NAMALWA (cell line): ENCODE measurements at regions not wholly inside any gene's neighbourhood (a gene's known extent, or its start where the extent isn't known, plus 50 kb on each side); places are given as distances from the start of the nearest gene placed in this dataset.
"Not testable (repeated sequence)": the region's sequence is repeated elsewhere in the genome, so short reads cannot be mapped to it uniquely, and the experiment has no call there.

ENCODE experiments used
- DNase-seq: peaks from one replicate; pipeline ENCODE4 v3.0.0-alpha.2; 2015; ENCODE audit warnings: low spot score

DNA sequence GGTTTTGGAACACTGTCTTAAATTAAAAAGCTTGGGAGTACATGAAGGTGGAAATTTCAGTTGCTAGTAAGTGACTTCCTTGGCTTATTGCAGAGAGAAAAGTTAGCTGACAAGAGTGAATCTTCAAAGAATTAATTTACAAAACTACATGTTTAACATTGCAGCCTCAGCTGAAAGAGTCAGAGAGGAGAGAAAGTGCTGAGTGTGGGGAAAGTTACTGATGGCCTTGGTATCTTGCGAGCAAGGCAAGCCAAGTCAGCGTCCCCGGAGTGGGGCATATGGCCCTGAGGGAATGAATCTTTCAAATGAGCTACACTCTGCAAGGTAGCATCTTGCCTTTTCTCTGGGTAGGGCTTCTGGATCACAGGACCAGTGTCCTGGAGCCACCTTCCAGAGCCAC lies 131.3 kb downstream of the LPIN1 start:
- DNase-seq: no peak

DNA sequence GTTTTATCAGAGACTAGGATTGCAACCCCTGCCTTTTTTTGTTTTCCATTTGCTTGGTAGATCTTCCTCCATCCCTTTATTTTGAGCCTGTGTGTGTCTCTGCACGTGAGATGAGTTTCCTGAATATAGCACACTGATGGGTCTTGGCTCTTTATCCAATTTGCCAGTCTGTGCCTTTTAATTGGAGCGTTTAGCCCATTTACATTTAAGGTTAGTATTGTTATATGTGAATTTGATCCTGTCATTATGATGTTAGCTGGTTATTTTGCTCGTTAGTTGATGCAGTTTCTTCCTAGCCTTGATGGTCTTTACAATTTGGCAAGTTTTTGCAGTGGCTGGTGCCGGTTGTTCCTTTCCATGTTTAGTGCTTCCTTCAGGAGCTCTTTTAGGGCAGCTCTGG lies 138.8 kb downstream of the LPIN1 start:
- not testable (repeated sequence) for DNase-seq

DNA sequence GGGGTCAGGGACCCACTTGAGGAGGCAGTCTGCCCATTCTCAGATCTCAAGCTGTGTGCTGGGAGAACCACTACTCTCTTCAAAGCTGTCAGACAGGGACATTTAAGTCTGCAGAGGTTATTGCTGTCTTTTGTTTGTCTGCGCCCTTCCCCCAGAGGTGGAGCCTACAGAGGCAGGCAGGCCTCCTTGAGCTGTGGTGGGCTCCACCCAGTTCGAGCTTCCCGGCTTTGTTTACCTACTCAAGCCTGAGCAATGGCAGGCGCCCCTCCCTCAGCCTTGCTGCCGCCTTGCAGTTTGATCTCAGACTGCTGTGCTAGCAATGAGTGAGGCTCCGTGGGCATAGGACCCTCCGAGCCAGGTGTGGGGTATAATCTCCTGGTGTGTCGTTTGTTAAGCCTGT lies 140.5 kb downstream of the LPIN1 start:
- not testable (repeated sequence) for DNase-seq

DNA sequence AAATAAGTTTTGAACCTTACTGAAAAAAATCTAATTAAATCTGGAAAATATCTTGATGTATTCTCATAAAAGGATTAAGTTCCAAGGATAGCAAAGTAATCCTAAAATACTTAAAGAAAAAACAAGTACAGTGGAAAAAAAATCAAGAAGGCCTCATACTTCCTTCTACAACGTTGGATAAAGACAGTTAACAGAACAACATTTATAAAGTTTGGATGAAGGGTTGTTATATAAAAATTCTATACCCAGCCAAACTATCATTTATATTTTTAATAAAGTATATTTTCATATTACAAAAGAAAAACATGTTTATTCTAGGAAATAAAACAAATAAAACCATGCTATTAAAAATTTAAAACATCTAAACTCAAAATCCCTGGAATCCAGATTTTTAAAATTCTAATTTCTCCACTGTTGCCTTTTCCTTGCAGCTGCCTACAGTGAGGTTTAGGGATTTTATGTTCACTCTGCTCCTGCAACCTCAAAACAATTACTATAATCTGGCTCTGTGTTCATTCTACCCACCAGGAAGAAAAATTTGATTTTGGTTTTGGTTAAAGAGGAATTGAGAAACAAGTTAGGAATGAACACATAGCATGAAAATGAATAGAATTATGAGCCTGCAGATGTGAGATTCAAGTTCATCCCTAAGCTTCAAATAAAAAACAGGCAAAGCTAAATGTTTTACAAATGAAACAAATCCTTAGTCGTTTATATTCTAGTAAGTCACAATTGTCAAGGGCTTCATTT lies 142.8 kb downstream of the LPIN1 start:
- DNase-seq: no peak

DNA sequence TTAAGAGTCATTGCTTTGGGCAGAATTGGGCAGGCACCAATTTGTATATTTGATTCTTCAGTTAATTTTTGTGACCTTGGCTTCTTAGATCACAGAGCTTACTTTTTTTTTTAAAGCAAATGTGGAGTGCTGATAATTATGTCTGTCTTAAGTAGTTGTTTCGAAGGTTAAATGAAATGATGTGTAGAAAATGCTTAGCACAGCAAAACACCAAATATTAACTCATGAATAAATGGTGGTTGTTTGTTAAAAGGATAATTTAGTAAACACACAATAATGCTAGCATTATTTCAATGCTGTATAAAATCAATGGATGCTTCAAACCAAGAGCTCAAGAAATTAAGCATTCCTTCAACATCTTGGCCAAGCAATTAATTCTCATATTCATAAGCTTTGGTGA lies 143.4 kb downstream of the LPIN1 start:
- DNase-seq: no peak

DNA sequence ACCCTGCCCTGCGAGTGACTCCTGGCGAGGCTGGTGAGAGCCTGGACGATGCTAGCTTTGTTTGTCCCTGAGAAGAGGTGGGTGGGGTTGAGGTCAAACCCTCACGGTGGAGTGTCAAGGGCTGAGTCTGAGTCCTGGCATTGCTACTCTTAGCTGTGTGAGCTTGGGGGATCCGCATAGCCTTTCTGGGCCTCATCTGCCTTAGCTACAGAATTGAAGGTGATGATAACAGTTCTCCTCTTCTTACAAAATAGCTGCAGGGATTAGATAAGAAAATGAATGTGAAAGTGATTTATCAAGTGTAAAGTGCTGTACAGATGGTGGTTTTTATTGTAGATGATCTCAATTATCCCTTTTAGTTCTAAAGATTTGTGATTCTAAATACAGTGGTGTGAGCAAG lies 144.6 kb downstream of the LPIN1 start:
- no peak for DNase-seq

DNA sequence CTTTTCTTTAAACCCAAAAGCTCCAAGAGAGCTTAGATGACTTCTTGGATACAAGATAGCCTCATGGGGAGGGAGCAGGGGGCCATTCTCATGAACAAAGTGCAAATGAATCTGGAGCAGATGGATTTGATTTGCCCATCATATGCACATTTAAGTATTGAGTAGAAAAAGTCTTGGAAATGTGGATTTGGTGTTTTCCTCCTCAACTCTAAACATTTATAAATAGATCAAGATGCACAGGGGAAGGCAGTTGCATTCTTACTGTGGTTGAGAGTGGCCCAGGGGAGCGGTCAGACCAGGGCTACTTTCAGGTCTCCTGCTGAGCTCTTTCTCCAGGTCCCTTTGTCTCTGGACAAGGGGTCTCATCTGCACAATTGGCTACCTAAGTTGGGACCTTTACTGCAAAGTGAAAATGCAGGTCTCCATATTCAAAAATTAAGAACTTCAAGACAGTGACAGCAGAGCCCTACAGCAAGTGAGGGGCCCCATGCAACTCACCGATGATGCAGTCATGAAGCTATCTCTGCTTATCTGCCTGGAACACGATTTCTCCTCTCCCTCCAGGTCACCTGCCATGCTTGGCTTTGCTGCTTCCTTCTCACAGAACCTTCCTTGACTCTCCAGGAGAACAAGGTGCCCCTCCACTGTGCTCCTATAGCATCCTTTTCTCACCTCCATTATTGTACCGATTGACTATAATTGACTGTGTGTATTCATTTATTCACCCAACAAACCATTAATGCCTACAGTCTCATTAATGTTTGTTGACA lies 145.4 kb downstream of the LPIN1 start:
- no peak for DNase-seq

DNA sequence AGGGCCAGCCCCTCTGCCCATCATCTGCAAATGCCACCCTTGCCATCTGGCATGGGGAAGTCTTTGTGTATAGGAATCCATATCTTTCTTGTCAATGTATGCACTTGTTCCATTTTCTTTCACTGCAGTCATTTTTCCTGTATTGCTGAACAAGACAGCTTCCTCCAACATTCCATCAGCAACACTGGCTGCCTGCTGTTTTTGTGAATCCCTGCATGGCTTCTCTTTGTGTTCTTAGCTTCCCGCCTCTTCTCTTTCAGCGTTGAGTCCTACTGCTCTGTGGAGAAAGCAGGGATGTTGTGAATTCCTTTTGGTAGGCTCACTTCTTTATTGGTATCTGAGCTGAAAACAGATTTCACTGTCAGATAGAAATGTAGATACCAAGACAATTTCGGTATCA lies 150.0 kb downstream of the LPIN1 start:
- no peak for DNase-seq

DNA sequence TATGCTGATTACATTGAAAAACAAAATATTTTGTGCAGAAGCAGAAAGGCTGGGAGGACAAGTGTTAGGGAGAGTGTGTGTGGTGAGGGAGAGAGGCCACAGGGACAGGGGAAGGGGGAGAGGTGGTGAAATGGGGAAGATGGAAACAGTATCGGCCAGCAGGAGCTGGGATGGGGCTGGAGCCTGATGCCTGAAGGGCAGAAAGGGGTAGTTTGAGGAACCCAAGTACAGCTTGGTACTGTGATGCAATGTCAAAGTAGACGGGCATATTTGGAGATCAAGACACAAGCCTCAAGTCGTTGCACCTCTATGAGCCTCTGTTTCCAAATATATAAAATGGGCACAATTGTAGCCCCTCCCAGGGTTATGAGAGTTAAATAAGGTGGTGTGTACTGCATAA lies 152.1 kb downstream of the LPIN1 start:
- no peak for DNase-seq

DNA sequence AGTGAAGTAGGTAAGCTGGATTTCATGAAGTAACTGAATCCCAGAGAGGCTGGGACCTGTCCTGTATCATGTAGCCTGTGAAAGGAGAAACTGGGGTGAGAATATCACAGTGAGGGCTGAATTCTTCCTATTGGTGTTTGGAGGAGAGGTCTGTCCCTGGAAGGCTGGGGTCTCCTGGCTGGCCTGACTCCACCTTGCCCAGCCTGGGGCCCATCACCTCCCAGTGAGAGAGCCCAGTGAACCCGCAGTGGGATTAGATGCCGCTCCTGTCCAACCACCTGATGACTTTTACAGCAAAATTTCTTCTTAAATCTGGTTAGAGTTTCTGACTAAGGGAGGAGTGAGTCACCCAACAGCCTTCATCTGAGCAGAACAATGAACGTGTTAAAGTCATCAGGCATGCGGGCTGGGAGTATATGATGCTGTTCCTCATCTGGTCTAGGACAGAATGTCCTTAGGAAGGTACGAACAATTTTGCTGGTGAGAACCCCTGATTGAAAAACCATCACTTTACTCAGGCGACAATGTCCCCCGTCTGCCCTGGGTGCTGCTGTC lies 152.9 kb downstream of the LPIN1 start:
- DNase-seq: no peak

DNA sequence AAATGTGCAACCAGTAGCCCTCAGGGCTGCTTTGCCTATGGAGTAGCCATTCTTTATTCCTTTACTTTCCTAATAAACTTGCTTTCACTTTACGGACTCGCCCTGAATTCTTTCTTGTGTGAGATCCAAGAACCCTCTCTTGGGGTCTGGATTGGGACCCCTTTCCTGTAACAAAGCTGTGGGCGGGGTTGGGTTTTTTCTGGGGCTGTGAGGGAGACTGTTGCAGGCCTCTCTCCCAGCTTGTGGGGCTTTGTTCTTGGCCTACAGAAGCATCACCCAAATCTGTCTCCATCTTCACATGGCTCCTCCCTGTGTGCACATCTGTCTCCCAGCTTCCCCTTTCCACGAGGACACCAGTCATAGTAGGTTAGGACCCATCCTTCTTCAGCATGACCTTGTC lies 154.5 kb downstream of the LPIN1 start:
- DNase-seq: not testable (repeated sequence)

DNA sequence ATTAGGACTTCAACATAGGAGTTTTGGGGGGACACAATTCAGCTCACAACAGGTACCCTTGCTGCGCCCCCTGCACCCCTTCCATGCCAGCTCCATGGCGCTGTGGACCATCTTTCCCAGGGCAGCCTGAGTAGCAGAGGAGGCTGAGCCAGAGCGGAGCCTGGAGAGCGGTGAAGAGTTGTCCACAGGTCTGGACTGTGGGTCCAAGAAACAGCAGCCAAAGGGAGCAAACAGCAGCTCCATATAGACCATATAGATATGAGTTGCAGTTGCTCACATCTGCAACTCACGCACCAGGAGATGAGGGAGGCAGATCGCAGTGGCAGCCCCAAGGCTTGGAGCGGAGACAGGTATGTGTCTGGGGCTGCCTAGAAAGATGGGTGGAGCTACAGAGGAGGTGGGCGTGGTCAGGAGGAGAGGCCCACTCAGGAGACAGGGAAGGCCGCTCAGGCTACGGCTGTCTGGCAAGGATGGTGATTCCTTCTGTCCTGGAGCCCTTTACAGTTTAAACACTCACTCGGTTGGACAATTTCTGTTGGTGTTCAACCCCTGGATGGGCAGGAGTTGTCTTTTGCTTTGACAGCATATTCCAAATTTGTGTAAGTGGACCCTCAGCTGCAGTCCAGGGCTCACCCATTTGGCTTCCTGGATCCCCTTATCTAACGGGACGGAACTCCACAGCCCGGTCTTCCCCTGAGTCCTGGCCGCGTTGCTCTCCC lies 155.1 kb downstream of the LPIN1 start:
- DNase-seq: no peak

DNA sequence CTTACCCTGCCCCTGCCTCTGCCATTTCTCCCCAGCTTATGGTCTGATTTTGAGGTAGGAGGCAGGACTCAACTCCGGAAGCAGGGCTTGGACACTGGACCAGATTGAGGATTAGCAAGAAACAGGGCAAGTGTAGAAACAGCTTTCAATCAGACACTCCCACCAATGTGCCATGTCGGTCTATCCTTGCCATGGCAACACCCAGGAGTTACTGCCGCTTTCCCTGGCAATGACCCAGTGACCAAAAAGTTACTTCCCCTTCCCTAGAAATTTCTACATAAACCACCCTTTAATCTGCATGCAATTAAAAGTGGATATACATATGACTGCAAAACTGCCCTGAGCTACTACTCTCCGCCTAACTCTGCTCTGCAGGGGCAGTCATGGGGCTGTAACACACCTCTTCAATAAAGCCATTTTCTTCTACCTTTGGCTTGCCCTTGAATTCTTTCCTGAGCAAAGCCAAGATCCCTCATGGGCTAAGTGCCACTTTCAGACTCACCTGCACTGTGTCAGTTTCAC lies 156.7 kb downstream of the LPIN1 start:
- no peak for DNase-seq

DNA sequence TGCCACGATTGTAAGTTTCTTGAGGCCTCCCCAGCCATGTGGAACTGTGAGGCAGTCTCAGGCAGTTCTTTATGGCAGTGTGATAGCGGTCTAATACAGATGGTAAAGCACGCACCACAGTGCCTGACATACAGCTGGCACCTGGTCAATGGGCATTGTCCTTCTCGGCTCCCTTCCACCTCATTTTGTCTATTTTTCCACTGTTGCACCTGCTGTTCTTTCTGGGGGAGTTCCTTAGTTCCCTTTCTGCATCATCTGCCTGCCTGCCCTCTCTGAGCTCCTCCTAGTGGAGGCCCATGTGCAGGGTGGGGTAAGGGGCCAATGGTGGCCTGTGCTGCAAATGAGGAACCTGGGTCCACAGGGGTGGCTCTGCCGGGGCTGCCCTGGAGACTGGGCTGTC lies 157.6 kb downstream of the LPIN1 start:
- peak; percentile 67 for DNase-seq

DNA sequence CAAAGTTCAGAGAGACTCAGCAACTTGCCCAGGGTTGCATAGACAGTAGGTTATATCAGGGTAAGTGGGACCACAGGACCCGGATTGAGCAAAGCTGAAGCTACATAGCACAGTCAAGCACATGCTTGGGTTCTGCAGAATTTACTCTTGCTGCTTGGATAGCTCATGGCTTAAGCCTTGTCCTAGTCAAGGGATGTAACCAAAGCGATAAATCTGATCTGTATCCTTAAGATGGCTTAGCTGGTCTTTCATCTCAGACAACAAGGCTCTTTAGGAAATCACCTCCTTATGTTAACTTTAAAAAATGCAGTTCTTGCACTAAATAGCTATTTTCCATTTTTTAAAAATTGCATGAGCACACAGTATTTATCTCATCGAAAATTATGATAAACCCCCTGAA lies 158.5 kb downstream of the LPIN1 start:
- no peak for DNase-seq

DNA sequence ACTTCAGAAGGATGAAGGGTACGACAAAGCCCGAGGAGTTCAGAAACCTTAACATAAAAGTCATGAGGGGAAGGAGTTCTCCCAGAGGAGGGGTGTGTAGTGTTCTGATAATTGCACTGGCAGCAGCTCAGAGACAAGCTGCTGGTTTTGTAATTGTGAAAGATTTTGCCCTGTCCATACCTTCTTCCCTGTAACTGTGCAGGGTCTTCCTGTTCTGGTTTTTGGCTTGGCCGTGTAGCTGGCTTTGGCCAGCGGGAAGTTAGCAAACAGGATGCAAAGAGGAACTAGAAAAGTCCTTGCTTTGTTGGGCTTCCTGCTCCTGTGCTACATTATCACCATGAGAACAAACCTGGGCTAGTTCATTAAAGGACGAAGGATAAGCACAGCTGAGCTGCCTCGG lies 160.8 kb downstream of the LPIN1 start:
- no peak for DNase-seq

DNA sequence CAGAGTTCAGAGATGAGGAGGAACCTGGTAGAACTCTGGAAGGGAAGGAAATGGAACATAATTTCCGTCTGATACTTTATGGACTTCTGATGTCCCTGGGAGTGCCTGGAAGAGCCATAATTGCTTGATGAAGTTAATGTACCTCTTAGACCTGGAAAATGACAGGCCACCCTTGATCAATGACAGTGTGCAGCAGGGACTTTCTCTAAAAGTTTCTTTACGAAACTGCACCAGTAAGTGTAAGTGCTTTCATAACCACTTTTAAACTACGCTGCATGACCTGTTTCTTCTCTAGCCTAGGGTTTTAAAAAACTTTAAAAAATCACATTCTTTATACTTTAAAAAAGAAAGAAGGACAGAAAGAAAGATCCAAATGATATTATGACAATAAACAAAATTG lies 164.5 kb downstream of the LPIN1 start:
- DNase-seq: no peak

DNA sequence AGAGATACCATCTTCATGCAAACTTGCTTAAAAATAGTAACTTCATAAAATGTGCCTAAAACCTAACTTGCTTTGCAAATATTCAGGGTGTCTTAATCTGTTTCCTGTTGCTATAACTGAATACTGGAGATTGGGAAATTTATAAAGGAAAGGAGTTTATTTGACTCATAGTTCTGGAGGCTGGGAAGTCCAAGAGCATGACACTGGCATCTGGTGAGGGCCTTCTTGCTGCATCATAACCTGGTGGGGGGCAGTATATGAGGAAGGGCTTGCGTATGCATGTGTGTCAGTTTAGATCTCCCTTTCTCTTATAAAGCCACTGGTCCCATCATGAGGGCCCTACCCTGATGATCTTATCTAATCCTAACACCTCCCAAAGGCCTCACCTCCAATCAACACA lies 166.5 kb downstream of the LPIN1 start:
- no peak for DNase-seq

DNA sequence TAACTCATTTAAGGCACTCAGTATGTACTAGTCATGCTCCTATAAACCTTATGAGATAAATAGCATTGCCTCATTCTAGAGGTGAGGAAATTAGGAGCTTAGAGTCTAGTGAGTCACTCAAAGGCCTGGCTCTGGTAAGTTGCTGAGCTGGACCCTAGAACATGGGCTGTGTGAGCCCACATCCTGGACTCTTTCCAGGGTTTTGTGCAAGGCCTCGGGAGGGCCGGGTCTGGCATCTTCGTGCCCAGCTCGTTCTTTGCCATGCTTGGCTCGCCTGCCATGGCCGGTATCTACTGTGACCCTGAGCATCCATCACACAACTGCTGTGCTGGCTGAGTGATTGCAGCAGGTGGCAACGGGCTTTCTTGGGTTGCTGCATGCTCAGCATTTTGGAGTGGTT lies 168.0 kb downstream of the LPIN1 start:
- DNase-seq: no peak

DNA sequence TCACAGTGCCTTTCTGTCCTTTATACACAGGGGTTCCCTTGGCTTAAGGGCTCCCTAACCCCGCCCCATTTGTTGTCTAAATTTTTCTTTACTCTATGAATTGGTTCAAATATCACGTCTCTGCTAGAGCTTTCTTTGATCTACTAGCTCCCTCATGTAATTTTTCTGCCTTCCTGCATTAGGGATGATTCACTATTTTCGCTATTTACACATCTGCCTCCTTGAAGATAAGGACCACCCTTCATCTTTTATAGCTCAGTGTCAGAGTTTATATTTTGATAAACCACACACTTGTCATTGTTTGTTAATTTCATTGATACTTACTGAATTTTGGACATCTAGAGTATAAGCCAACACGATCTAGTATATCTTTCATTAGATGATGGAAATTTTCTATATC lies 169.2 kb downstream of the LPIN1 start:
- DNase-seq: no peak

DNA sequence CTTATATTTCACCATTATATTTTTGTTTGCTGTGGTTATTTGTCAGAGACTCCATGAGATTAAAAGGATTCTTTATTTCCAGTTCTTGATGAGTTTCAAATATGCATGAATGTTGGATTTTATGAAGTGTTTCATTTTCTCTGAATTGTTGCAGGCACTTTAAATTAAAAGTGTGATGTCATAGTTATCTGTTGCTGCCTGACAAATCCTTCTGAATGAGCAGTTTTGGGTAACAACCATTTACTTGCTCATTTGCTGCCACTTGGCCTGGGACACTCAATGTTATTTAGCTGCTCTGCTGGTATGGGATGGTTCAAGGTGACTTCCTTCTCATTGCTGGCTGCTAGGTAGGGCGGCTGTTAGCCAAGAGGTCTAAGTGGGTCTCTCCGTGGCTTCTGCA lies 173.5 kb downstream of the LPIN1 start:
- no peak for DNase-seq

DNA sequence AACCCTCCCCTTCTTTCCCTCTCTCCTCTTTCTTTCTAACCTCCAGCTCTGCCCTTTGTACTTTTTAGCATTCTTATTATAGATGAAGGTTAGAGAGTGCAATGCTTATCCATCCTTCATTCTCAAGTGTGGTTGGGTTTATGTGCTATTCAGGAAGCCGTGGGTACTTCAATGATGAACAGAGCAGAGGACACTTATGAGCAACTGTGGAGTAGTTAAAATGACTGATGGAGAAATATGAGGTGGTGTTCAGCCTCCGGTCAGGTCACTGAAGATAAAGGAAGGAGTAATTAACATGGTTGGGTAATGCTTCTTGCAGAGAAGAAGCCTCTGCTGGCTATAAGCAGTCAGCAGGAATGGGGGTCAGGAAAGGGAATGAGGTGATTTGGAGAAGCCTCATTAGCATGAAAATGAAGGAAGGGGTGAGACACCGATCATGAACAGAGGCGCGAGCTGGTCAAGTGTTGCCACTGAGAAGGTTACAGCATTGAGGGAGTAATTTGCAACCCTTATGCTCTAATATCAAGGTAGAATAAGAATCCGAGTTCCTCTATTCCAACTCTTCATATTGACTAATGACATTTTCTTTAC lies 174.7 kb downstream of the LPIN1 start:
- DNase-seq: no peak
